ENCODE measurements at regions not wholly inside any gene's neighbourhood (a gene's known extent, or its start where the extent isn't known, plus 50 kb on each side); places are given as distances from the start of the nearest gene placed in this dataset.

GRCh38 chr6:44624936-44625573, 237.5 kb downstream of the CDC5L start:
- TF ChIP-seq CTCF (IDR thresholded peaks at IDR 0.05) (no peak), POLR2AphosphoS5 (IDR thresholded peaks at IDR 0.05; ENCODE audit: insufficient read depth in 1 of 2, low read depth in 1 of 2) (no peak), POLR2A (IDR thresholded peaks at IDR 0.05) (no peak)

Measured in vagina (tissue), 2 donors.